ENCODE measurements at regions not wholly inside any gene's neighbourhood (a gene's known extent, or its start where the extent isn't known, plus 50 kb on each side); places are given as distances from the start of the nearest gene placed in this dataset.

DNA sequence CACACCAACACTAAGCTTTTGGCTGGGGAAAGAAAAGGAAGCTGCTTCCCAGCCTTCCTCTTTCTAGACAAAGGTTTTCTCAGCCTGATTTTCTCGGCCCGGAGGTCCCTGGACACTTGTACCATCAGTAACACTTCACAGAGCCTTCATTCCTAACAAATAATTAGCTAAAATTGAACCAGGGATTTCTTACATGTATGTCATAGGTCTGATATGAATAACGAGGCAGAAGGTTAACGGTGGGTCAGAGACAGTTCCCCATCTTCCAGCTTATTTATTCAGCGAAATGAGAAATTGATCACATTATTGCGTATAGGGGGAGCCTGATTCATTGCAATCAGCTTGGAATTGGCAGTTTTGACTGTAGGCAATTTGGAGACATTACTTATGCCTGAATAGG lies 142.5 kb downstream of the SALL1 start:
- Histone ChIP-seq H3K4me3 (ENCODE audit: low read depth, low read length) (no peak overlapping the region), H3K9me3 (no peaks in the 10 kb centered on the region)

GRCh38 chr16:51008037-51008436 lies 143.0 kb downstream of the SALL1 start:
- H3K4me1 ChIP-seq: no peaks in the 10 kb centered on the region

More for the DNA sequence above, 142.5 kb downstream of the SALL1 start:
- Histone ChIP-seq H3K4me1 (no peaks in the 10 kb centered on the region), H3K36me3 (no peaks in the 10 kb centered on the region), H3K27me3 (no peaks in the 10 kb centered on the region)
- no peak for DNase-seq
- no peak for TF ChIP-seq CTCF (IDR thresholded peaks at IDR 0.05; ENCODE audit: low read depth, low read length)

DNA sequence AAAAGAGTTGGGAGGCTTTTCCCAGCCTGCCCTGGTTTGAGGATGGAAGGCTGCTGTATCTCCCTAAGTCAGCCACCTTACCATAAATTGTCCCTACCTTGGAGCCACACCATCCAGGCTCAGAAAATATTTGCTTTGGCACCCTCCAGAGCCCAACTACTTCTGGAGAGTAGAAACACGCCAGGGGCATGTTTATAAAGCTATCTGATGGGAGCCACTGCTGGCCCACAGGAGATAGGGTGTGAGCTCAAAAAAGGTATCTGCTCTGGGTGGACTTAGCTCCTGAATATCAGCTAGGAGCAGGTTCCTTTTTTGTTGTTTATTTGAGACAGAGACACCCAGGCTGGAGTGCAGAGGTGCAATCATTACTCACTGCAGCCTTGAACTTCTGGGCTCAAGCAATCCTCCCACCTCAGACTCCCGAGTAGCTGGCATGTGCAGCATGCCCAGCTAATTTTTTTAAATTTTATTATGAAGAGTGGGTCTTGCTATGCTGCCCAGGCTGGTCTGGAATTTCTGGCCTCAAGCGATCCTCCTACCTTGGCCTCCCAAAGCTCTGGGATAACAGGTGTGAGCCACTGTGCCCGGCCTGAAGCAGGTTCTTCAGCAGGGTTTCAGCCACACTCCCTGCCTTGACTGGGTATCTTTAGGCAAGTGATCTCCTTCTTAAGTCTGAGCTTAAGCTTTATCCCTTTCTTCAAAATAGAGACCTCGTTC lies 147.1 kb downstream of the SALL1 start:
- H3K27me3 ChIP-seq: no peaks in the 10 kb centered on the region
- TF ChIP-seq CTCF (IDR thresholded peaks at IDR 0.05; ENCODE audit: low read depth, low read length): no peak
- H3K9me3 ChIP-seq: no peaks in the 10 kb centered on the region
- DNase-seq: no peak
- H3K36me3 ChIP-seq: no peaks in the 10 kb centered on the region
- H3K4me1 ChIP-seq: no peaks in the 10 kb centered on the region
- no peak overlapping the region for H3K4me3 ChIP-seq (ENCODE audit: low read depth, low read length)

More at GRCh38 chr16:51008037-51008436, 143.0 kb downstream of the SALL1 start:
- Histone ChIP-seq H3K36me3 (no peaks in the 10 kb centered on the region), H3K9me3 (no peaks in the 10 kb centered on the region), H3K27me3 (no peaks in the 10 kb centered on the region), H3K4me3 (ENCODE audit: low read depth, low read length) (no peak overlapping the region)
- no peak for DNase-seq
- TF ChIP-seq CTCF (IDR thresholded peaks at IDR 0.05; ENCODE audit: low read depth, low read length): no peak

GRCh38 chr16:51002881-51003490 lies 148.1 kb downstream of the SALL1 start:
- Histone ChIP-seq H3K36me3 (no peaks in the 10 kb centered on the region), H3K4me1 (no peaks in the 10 kb centered on the region), H3K9me3 (no peaks in the 10 kb centered on the region), H3K27me3 (no peaks in the 10 kb centered on the region), H3K4me3 (ENCODE audit: low read depth, low read length) (no peak overlapping the region)
- DNase-seq: no peak
- no peak for TF ChIP-seq CTCF (IDR thresholded peaks at IDR 0.05; ENCODE audit: low read depth, low read length)

- Histone ChIP-seq H3K4me3 (ENCODE audit: low read depth, low read length) (no peak overlapping the region), H3K27me3 (no peaks in the 10 kb centered on the region), H3K36me3 (no peaks in the 10 kb centered on the region), H3K9me3 (no peaks in the 10 kb centered on the region), H3K4me1 (no peaks in the 10 kb centered on the region)
- no peak for TF ChIP-seq CTCF (IDR thresholded peaks at IDR 0.05; ENCODE audit: low read depth, low read length)
- no peak for DNase-seq
These were observed 151.9 kb downstream of the SALL1 start for GRCh38 chr16:50999181-50999580.

- no peak for DNase-seq
- Histone ChIP-seq H3K9me3 (no peaks in the 10 kb centered on the region), H3K4me3 (ENCODE audit: low read depth, low read length) (no peak overlapping the region), H3K36me3 (no peaks in the 10 kb centered on the region), H3K27me3 (no peaks in the 10 kb centered on the region), H3K4me1 (no peaks in the 10 kb centered on the region)
- TF ChIP-seq CTCF (IDR thresholded peaks at IDR 0.05; ENCODE audit: low read depth, low read length): no peak
These were observed 152.7 kb downstream of the SALL1 start for GRCh38 chr16:50998411-50998810.

Data from BE2C (cell line).